22Rv1 (cell line): ENCODE measurements at regions not wholly inside any gene's neighbourhood (a gene's known extent, or its start where the extent isn't known, plus 50 kb on each side); places are given as distances from the start of the nearest gene placed in this dataset.

Experiments
- CTCF ChIP-seq: fragments of 450-650 bp; IDR thresholded peaks from 2 replicates; pipeline ENCODE4 v1.5.1; 2017; ENCODE audit warnings: mild to moderate bottlenecking
- ZFX ChIP-seq: fragments of 450-650 bp; IDR thresholded peaks from 2 replicates; pipeline ENCODE4 v1.6.1; 2017; ENCODE audit warnings: antibody characterized with exemption, borderline replicate concordance

- TF ChIP-seq CTCF (no peak), ZFX (no peak)
Measured at GRCh38 chr12:91717804-91718203, 427.8 kb downstream of the BTG1 start.
